Aorta (tissue), 5 donors: ENCODE measurements at regions not wholly inside any gene's neighbourhood (a gene's known extent, or its start where the extent isn't known, plus 50 kb on each side); places are given as distances from the start of the nearest gene placed in this dataset.
"Not testable (repeated sequence)": the region's sequence is repeated elsewhere in the genome, so short reads cannot be mapped to it uniquely, and the experiment has no call there.

ENCODE experiments used
- ATAC-seq: fragments of 200-7000 bp; cut with Tn5 transposase; one replicate; pipeline ENCODE4 v1.9.1; 2022; ENCODE audit warnings: moderate library complexity; ENCODE audit not compliant: low FRiP score
- DNase-seq, 2 donors: peaks; one replicate each; pipeline ENCODE4 v3.0.0-alpha.2; 2020
- H3K27ac ChIP-seq, 2 donors: one replicate each; pipeline ENCODE4 v1.5.1; 2013; ENCODE audit warnings: low read length in 2 of 2, mild to moderate bottlenecking in 2 of 2, moderate library complexity in 2 of 2, control low read depth in 1 of 2, inconsistent platforms in 1 of 2, low read depth in 1 of 2
- H3K27me3 ChIP-seq, 2 donors: one replicate each; pipeline ENCODE4 v1.6.1; 2013; ENCODE audit warnings: control low read depth in 1 of 2, low read length in 1 of 2, mild to moderate bottlenecking in 1 of 2, moderate library complexity in 1 of 2; ENCODE audit not compliant: insufficient read depth in 2 of 2, control insufficient read depth in 1 of 2
- H3K36me3 ChIP-seq, 2 donors: one replicate each; pipeline ENCODE4 v1.6.1; 2013; ENCODE audit warnings: control low read depth in 1 of 2, low read length in 1 of 2, mild to moderate bottlenecking in 1 of 2; ENCODE audit not compliant: insufficient read depth in 2 of 2, control insufficient read depth in 1 of 2
- H3K4me1 ChIP-seq, 2 donors: one replicate each; pipeline ENCODE4 v1.6.1; 2013; ENCODE audit warnings: low read length in 2 of 2, control low read depth in 1 of 2, mild to moderate bottlenecking in 1 of 2, moderate library complexity in 1 of 2; ENCODE audit not compliant: insufficient read depth in 2 of 2, control insufficient read depth in 1 of 2
- H3K4me3 ChIP-seq, 2 donors: one replicate each; pipeline ENCODE4 v1.5.1; 2013; ENCODE audit warnings: low read length in 2 of 2, control low read depth in 1 of 2, mild to moderate bottlenecking in 1 of 2
- H3K9me3 ChIP-seq: one replicate; pipeline ENCODE4 v1.6.1; 2013; ENCODE audit warnings: mild to moderate bottlenecking, low read length; ENCODE audit not compliant: control insufficient read depth
- WGBS, 2 donors: extraction: QIAGEN DNeasy Blood & Tissue Kit; methylation state at CpG; one replicate each; pipeline ENCODE4 v1.1.7; 2013; 5-methylcytosine and 5-hydroxymethylcytosine counted together
- intact Hi-C, 2 donors: fragments of 100-400 bp; cut with DNase I; formaldehyde crosslinking; loops; one replicate each; pipeline versions ENCODE4 v1.14.2 to v1.15.0; 2022
- donor health status: healthy with polysubstance abuse.
- donor health status: Bipolar disorder and iron deficiency.
- donor health status: DM: no; HTN: no; CAD: no.
- donor health status: DM: no; HTN: no; CAD: no.
- donor health status: DM: yes; HTN: yes; CAD: no.

- peaks cover 0 to 2% of the 10 kb centered on the region in 2 donors for H3K27me3 ChIP-seq
- no peaks in the 10 kb centered on the region for H3K36me3 ChIP-seq
- peaks cover 0 to 3% of the 10 kb centered on the region in 2 donors for H3K4me1 ChIP-seq
- ATAC-seq, result no peak
- peaks cover 6% of the 10 kb centered on the region for H3K9me3 ChIP-seq
- WGBS, 2 donors, result 93% methylated on average over 5 of the region's 5 CpGs
- H3K27ac ChIP-seq, result no peak overlapping the region
- DNase-seq, result no peak
- intact Hi-C loops, result no loop called here
- H3K4me3 ChIP-seq, result no peak overlapping the region
These were observed 174.8 kb downstream of the MINAR1 start for GRCh38 chr15:79606831-79607355.

GRCh38 chr15:79608066-79608864 is 176.1 kb downstream of the MINAR1 start:
- H3K4me1 ChIP-seq, result peaks cover 0 to 3% of the 10 kb centered on the region in 2 donors
- DNase-seq (no peak), ATAC-seq (no peak)
- WGBS, 2 donors, result 46 to 57% methylated on average over 3 of the region's 3 CpGs
- H3K4me3 ChIP-seq, result no peak overlapping the region
- H3K27me3 ChIP-seq, result peaks cover 0 to 2% of the 10 kb centered on the region in 2 donors
- no peaks in the 10 kb centered on the region for H3K36me3 ChIP-seq
- H3K27ac ChIP-seq, result no peak overlapping the region
- intact Hi-C loops, result no loop called here
- H3K9me3 ChIP-seq, result peaks cover 6% of the 10 kb centered on the region

GRCh38 chr15:79609506-79609905 is 177.4 kb downstream of the MINAR1 start:
- Histone ChIP-seq H3K27me3 (peaks cover 0 to 2% of the 10 kb centered on the region in 2 donors), H3K36me3 (no peaks in the 10 kb centered on the region), H3K4me1 (peaks cover 0 to under 1% of the 10 kb centered on the region in 2 donors), H3K9me3 (peaks cover 6% of the 10 kb centered on the region), H3K27ac (no peak overlapping the region), H3K4me3 (no peak overlapping the region)
- ATAC-seq, result no peak
- DNase-seq, result no peak
- WGBS, 2 donors, result 84 to 90% methylated on average over 4 of the region's 4 CpGs
- intact Hi-C loops, result no loop called here

- Histone ChIP-seq H3K36me3 (no peaks in the 10 kb centered on the region), H3K4me3 (no peak overlapping the region), H3K27ac (no peak overlapping the region), H3K4me1 (no peaks in the 10 kb centered on the region), H3K27me3 (peaks cover 0 to 2% of the 10 kb centered on the region in 2 donors), H3K9me3 (peaks cover 6% of the 10 kb centered on the region)
- WGBS, 2 donors, result 82 to 90% methylated on average over 3 of the region's 3 CpGs
- intact Hi-C loops, result no loop called here
- no peak for ATAC-seq
- no peak for DNase-seq
These were observed 177.9 kb downstream of the MINAR1 start for GRCh38 chr15:79610021-79610420.

GRCh38 chr15:79615754-79616153 is 183.6 kb downstream of the MINAR1 start:
- H3K27me3 ChIP-seq, result no peaks in the 10 kb centered on the region
- H3K36me3 ChIP-seq, result no peaks in the 10 kb centered on the region
- H3K4me3 ChIP-seq, result no peak overlapping the region
- intact Hi-C loops, result no loop called here
- WGBS, 2 donors, result 68 to 79% methylated on average over 4 of the region's 4 CpGs
- DNase-seq, result no peak
- H3K27ac ChIP-seq, result no peak overlapping the region
- H3K4me1 ChIP-seq, result no peaks in the 10 kb centered on the region
- no peaks in the 10 kb centered on the region for H3K9me3 ChIP-seq
- ATAC-seq, result no peak

- DNase-seq (no peak), ATAC-seq (no peak)
- Histone ChIP-seq H3K36me3 (no peaks in the 10 kb centered on the region), H3K4me3 (no peak overlapping the region), H3K9me3 (no peaks in the 10 kb centered on the region), H3K27me3 (no peaks in the 10 kb centered on the region), H3K4me1 (no peaks in the 10 kb centered on the region), H3K27ac (no peak overlapping the region)
- intact Hi-C loops, result no loop called here
These were observed 184.9 kb downstream of the MINAR1 start for GRCh38 chr15:79617071-79617470.

- DNase-seq (no peak), ATAC-seq (no peak)
- WGBS, 2 donors, result 81 to 82% methylated on average over 4 of the region's 4 CpGs
- Histone ChIP-seq H3K9me3 (no peaks in the 10 kb centered on the region), H3K27ac (no peak overlapping the region), H3K27me3 (no peaks in the 10 kb centered on the region), H3K4me1 (no peaks in the 10 kb centered on the region), H3K36me3 (no peaks in the 10 kb centered on the region), H3K4me3 (no peak overlapping the region)
- intact Hi-C loops, result no loop called here
These were observed 188.1 kb downstream of the MINAR1 start for GRCh38 chr15:79620112-79620857.

- H3K4me3 ChIP-seq, H3K36me3 ChIP-seq, H3K27ac ChIP-seq, H3K27me3 ChIP-seq, ATAC-seq, DNase-seq, H3K4me1 ChIP-seq, intact Hi-C loops, H3K9me3 ChIP-seq: not testable (repeated sequence)
- WGBS, 2 donors, result 84 to 88% methylated on average over 3 of the region's 3 CpGs
These were observed 189.7 kb downstream of the MINAR1 start for GRCh38 chr15:79621805-79622204.
